GM12878 (cell line): ENCODE measurements at regions not wholly inside any gene's neighbourhood (a gene's known extent, or its start where the extent isn't known, plus 50 kb on each side); places are given as distances from the start of the nearest gene placed in this dataset.

Experiments
- ATAC-seq: fragments of 200-7000 bp; cut with Tn5 transposase; 3 replicates; pipeline ENCODE4 v1.9.1; 2020; ENCODE audit warnings: mild to moderate bottlenecking, moderate library complexity
- BruUV-seq: library from RNA; stranded (reverse); fragments of 400-500 nt; replicated peaks from 2 replicates; lab custom pipeline; 2021; lab: Mats Ljungman, UMichigan
- CTCF ChIA-PET: fragments of 300-600 bp; sonication (Branson Sonifier 250); formaldehyde crosslinking; extraction: SDS; loops from one replicate; lab custom pipeline; 2021; ENCODE audit warnings: inconsistent platforms; lab: Yijun Ruan, JAX
- POLR2A ChIA-PET: fragments of 350-600 bp; formaldehyde crosslinking; extraction: SDS; loops from one replicate; lab custom pipeline; 2021; ENCODE audit warnings: inconsistent platforms; lab: Charles Lee
- RAD21 ChIA-PET: fragments of 300-600 bp; sonication (Branson Sonifier 250); formaldehyde crosslinking; loops from one replicate; lab custom pipeline; 2023; ENCODE audit warnings: antibody characterized with exemption; ENCODE audit not compliant: unreplicated experiment; lab: Charles Lee
- SMC1A ChIA-PET: fragments of 300-600 bp; sonication (Branson Sonifier 250); formaldehyde crosslinking; loops from one replicate; lab custom pipeline; 2023; ENCODE audit not compliant: unreplicated experiment, uncharacterized antibody; lab: Charles Lee
- DNase-seq: peaks from one replicate; pipeline ENCODE4 v3.0.0-alpha.2; 2011; ENCODE audit warnings: low read depth, low spot score
- FAIRE-seq: peaks from 3 replicates; lab custom pipeline; 2011; peaks lifted over from hg19 to GRCh38; lab: Jason Lieb, UNC
- H2AFZ ChIP-seq: 2 replicates; pipeline ENCODE4 v1.6.0; 2011; ENCODE audit warnings: low read depth, low read length, control low read depth; ENCODE audit not compliant: control insufficient read depth
- H3K27ac ChIP-seq: 2 replicates; pipeline ENCODE4 v1.5.1; 2011; ENCODE audit warnings: control low read depth; ENCODE audit not compliant: control insufficient read depth, insufficient read depth
- H3K27me3 ChIP-seq, 2 experiments: replicated peaks in 1 of 2; 2 replicates each; pipeline versions ENCODE4 v1.6.0 to v1.6.1; 2011; ENCODE audit warnings: low read length in 1 of 2; ENCODE audit not compliant: control insufficient read depth in 2 of 2, insufficient read depth in 2 of 2
- H3K36me3 ChIP-seq, 2 experiments: 2 replicates each; pipeline ENCODE4 v1.5.1; 2011; ENCODE audit warnings: low read length in 1 of 2; ENCODE audit not compliant: control insufficient read depth in 2 of 2, insufficient read depth in 2 of 2
- H3K4me1 ChIP-seq: 2 replicates; pipeline ENCODE4 v1.6.1; 2011; ENCODE audit warnings: mild to moderate bottlenecking, low read length, moderate library complexity, mixed read lengths; ENCODE audit not compliant: control insufficient read depth, insufficient read depth
- H3K4me2 ChIP-seq: 2 replicates; pipeline ENCODE4 v1.6.0; 2011; ENCODE audit warnings: control low read depth; ENCODE audit not compliant: control insufficient read depth, insufficient read depth
- H3K4me3 ChIP-seq: fragments of 200-600 bp; sonication (generic); 2 replicates; pipeline ENCODE4 v1.5.1; 2016
- H3K79me2 ChIP-seq: 2 replicates; pipeline ENCODE4 v1.6.0; 2011; ENCODE audit warnings: low read length; ENCODE audit not compliant: control insufficient read depth, insufficient read depth
- H3K9ac ChIP-seq: 2 replicates; pipeline ENCODE4 v1.8.0; 2011; ENCODE audit warnings: low read length, control low read depth, mixed read lengths; ENCODE audit not compliant: control insufficient read depth, insufficient read depth
- H3K9me3 ChIP-seq: replicated peaks from 3 replicates; pipeline ENCODE4 v1.5.1; 2011; ENCODE audit warnings: mild to moderate bottlenecking, low read length; ENCODE audit not compliant: control insufficient read depth, insufficient read depth
- H4K20me1 ChIP-seq: 2 replicates; pipeline ENCODE4 v1.6.0; 2011; ENCODE audit not compliant: control insufficient read depth, insufficient read depth
- ATF2 ChIP-seq: IDR thresholded peaks from 2 replicates; pipeline ENCODE4 v1.6.1; 2012; ENCODE audit warnings: low read length, inconsistent platforms
- BCL11A ChIP-seq: IDR thresholded peaks from 2 replicates; pipeline ENCODE4 v1.6.1; 2011; ENCODE audit warnings: low read depth, low read length
- BCLAF1 ChIP-seq: fragments of 450-650 bp; IDR thresholded peaks from 2 replicates; pipeline ENCODE4 v1.6.1; 2017; ENCODE audit warnings: antibody characterized with exemption, mild to moderate bottlenecking, moderate library complexity
- BMI1 ChIP-seq: fragments of 450-650 bp; IDR thresholded peaks from 2 replicates; pipeline ENCODE4 v1.6.1; 2016; ENCODE audit warnings: mild to moderate bottlenecking, moderate library complexity, borderline replicate concordance
- CEBPB ChIP-seq, 2 experiments: fragments of 150-350 bp in 1 of 2; IDR thresholded peaks; 2 replicates each; pipeline ENCODE4 v1.6.1; 2012 to 2014; ENCODE audit warnings: low read depth in 2 of 2, low read length in 2 of 2, borderline replicate concordance in 1 of 2, inconsistent platforms in 1 of 2
- CHD4 ChIP-seq: fragments of 200-600 bp; sonication (generic); IDR thresholded peaks from 2 replicates; pipeline ENCODE4 v1.6.1; 2016; ENCODE audit warnings: mild to moderate bottlenecking
- EP300 ChIP-seq, 2 experiments: fragments of 150-350 bp in 1 of 2; IDR thresholded peaks; 2 replicates each; pipeline ENCODE4 v1.6.1; 2011 to 2012; ENCODE audit warnings: low read depth in 2 of 2, low read length in 2 of 2, borderline replicate concordance in 1 of 2, improper control_type of control experiment in 1 of 2, inconsistent platforms in 1 of 2; ENCODE audit not compliant: control insufficient read depth in 1 of 2
- LARP7 ChIP-seq: fragments of 450-650 bp; IDR thresholded peaks from 2 replicates; pipeline ENCODE4 v1.6.1; 2017; ENCODE audit warnings: mild to moderate bottlenecking
- MTA3 ChIP-seq: IDR thresholded peaks from 2 replicates; pipeline ENCODE4 v1.6.1; 2012; ENCODE audit warnings: low read length, inconsistent platforms, borderline replicate concordance
- MXI1 ChIP-seq: fragments of 150-350 bp; IDR thresholded peaks from 2 replicates; pipeline ENCODE4 v1.6.1; 2011; ENCODE audit warnings: low read depth, mild to moderate bottlenecking, inconsistent platforms, low read length, improper control_type of control experiment
- NFYA ChIP-seq: IDR thresholded peaks from 2 replicates; pipeline ENCODE4 v1.6.1; 2011; ENCODE audit warnings: low read depth, mild to moderate bottlenecking, low read length, improper control_type of control experiment, borderline replicate concordance
- SREBF1 ChIP-seq: IDR thresholded peaks from 2 replicates; pipeline ENCODE4 v1.6.1; 2012; ENCODE audit warnings: mild to moderate bottlenecking, low read length
- SREBF2 ChIP-seq: IDR thresholded peaks from 2 replicates; pipeline ENCODE4 v1.6.1; 2012; ENCODE audit warnings: mild to moderate bottlenecking, low read length
- SUZ12 ChIP-seq: fragments of 200-600 bp; sonication (generic); IDR thresholded peaks from one replicate; pipeline ENCODE4 v1.6.1; 2018; ENCODE audit warnings: antibody characterized with exemption, mild to moderate bottlenecking; ENCODE audit not compliant: unreplicated experiment
- ZZZ3 ChIP-seq: IDR thresholded peaks from 2 replicates; pipeline ENCODE4 v1.6.1; 2011; ENCODE audit warnings: low read depth; ENCODE audit not compliant: control insufficient read depth, insufficient read length
- WGBS: methylation state at CpG from one replicate; pipeline ENCODE4 v1.1.6; 2016; ENCODE audit warnings: low lambda C conversion rate; ENCODE audit not compliant: insufficient replicate concordance, insufficient coverage; ENCODE audit errors: missing lambda C conversion rate; 5-methylcytosine and 5-hydroxymethylcytosine counted together
- in situ Hi-C: fragments of 300-500 bp; cut with MboI; formaldehyde crosslinking; loops from 9 replicates; pipeline ENCODE4 v1.14.3; 2018; ENCODE audit warnings: mixed read lengths
- intact Hi-C: fragments of 100-400 bp; cut with micrococcal nuclease; formaldehyde crosslinking; loops from one replicate; pipeline ENCODE4 v1.14.2; 2022; ENCODE audit not compliant: unreplicated experiment

- in situ Hi-C loops (no loop called here), intact Hi-C loops (no loop called here)
- Histone ChIP-seq H3K27ac (no peak overlapping the region), H3K9me3 (peaks cover 2% of the 10 kb centered on the region; the same call in 1 of the 3 replicates), H3K27me3 (no peaks in the 10 kb centered on the region), H2AFZ (no peak overlapping the region), H4K20me1 (no peaks in the 10 kb centered on the region), H3K4me2 (no peak overlapping the region), H3K79me2 (no peaks in the 10 kb centered on the region), H3K9ac (no peak overlapping the region), H3K4me3 (no peak overlapping the region), H3K36me3 (no peaks in the 10 kb centered on the region), H3K4me1 (no peaks in the 10 kb centered on the region)
- BruUV-seq = no TSS peak
- ChIA-PET CTCF (interaction anchor here (0.9 to 2.8 kb wide), 3 partner anchors 18 to 38 kb away, joined by 3 to 9 read pairs (median 4); no protein-coding TSS in a partner anchor), POLR2A (no interaction called here), RAD21 (no interaction called here), SMC1A (interaction anchor here (0.8 to 1.5 kb wide), 4 partner anchors 8 to 26 kb away, joined by 3 read pairs; no protein-coding TSS in a partner anchor)
- 45% methylated on average over 2 of the region's 2 CpGs for WGBS
- no peak for DNase-seq
- no peak for ATAC-seq
- no peak for TF ChIP-seq ZZZ3
- no peak for TF ChIP-seq NFYA
- TF ChIP-seq LARP7 = no peak
- TF ChIP-seq CHD4 = no peak
- no peak for TF ChIP-seq EP300 (IDR thresholded peaks at IDR 0.05; ENCODE audit: borderline replicate concordance in 1 of 2, control insufficient read depth in 1 of 2, low read depth in 2 of 2, low read length in 2 of 2)
- no peak for FAIRE-seq
These were observed 88.9 kb upstream of the LNX1 start for GRCh38 chr4:53680168-53680567.

- Histone ChIP-seq H3K27ac (no peak overlapping the region), H3K27me3 (no peaks in the 10 kb centered on the region), H2AFZ (no peak overlapping the region), H3K4me2 (no peak overlapping the region), H3K79me2 (no peaks in the 10 kb centered on the region), H3K36me3 (no peaks in the 10 kb centered on the region), H3K4me1 (no peaks in the 10 kb centered on the region), H3K9ac (no peak overlapping the region), H4K20me1 (no peaks in the 10 kb centered on the region), H3K9me3 (peaks cover 2% of the 10 kb centered on the region; the same call in 1 of the 3 replicates), H3K4me3 (no peak overlapping the region)
- CTCF ChIA-PET = no interaction called here
- POLR2A ChIA-PET = no interaction called here
- 80% methylated on average over 1 of the region's 1 CpG for WGBS
- no peak for ATAC-seq
- in situ Hi-C loops = no loop called here
- no peak for FAIRE-seq
- intact Hi-C loops = no loop called here
- no TSS peak for BruUV-seq
- no peak for DNase-seq
- SMC1A ChIA-PET = no interaction called here
- RAD21 ChIA-PET = no interaction called here
- TF ChIP-seq MXI1 (no peak), SREBF2 (no peak), SUZ12 (no peak), BCLAF1 (no peak), SREBF1 (no peak), MTA3 (no peak), CEBPB (IDR thresholded peaks at IDR 0.05; ENCODE audit: borderline replicate concordance in 1 of 2, low read depth in 2 of 2, low read length in 2 of 2) (no peak), ATF2 (no peak), BMI1 (no peak), BCL11A (no peak)
These were observed 85.2 kb upstream of the LNX1 start for GRCh38 chr4:53676402-53676871.
